ENCODE measurements at regions not wholly inside any gene's neighbourhood (a gene's known extent, or its start where the extent isn't known, plus 50 kb on each side); places are given as distances from the start of the nearest gene placed in this dataset.

GRCh38 chr18:56306797-56307196, 331.6 kb downstream of the TXNL1 start:
- intact Hi-C loops (cut with DNase I) = no loop called here
- H3K9me3 ChIP-seq = no peaks in the 10 kb centered on the region
- no peaks in the 10 kb centered on the region for H3K27me3 ChIP-seq
- no peak overlapping the region for H3K27ac ChIP-seq
- 67 to 85% methylated on average over 1 of the region's 1 CpG for WGBS, 2 donors
- DNase-seq = no peak
- H3K36me3 ChIP-seq = no peaks in the 10 kb centered on the region
- H3K4me3 ChIP-seq (replicated peaks in 1 of 3) = no peak overlapping the region
- H3K4me1 ChIP-seq = no peaks in the 10 kb centered on the region
- TF ChIP-seq CTCF (IDR thresholded peaks at IDR 0.05) = no peak
- no peak for TF ChIP-seq POLR2A (IDR thresholded peaks at IDR 0.05)

GRCh38 chr18:56305583-56305982, 332.8 kb downstream of the TXNL1 start:
- H3K36me3 ChIP-seq = no peaks in the 10 kb centered on the region
- no peaks in the 10 kb centered on the region for H3K4me1 ChIP-seq
- TF ChIP-seq POLR2A (IDR thresholded peaks at IDR 0.05) (no peak), CTCF (IDR thresholded peaks at IDR 0.05) (no peak)
- H3K27me3 ChIP-seq = no peaks in the 10 kb centered on the region
- intact Hi-C loops (cut with DNase I) = no loop called here
- no peaks in the 10 kb centered on the region for H3K9me3 ChIP-seq
- no peak overlapping the region for H3K4me3 ChIP-seq (replicated peaks in 1 of 3)
- no peak overlapping the region for H3K27ac ChIP-seq
- no peak for DNase-seq

GRCh38 chr18:56302156-56302555, 336.2 kb downstream of the TXNL1 start:
- TF ChIP-seq CTCF (IDR thresholded peaks at IDR 0.05) = no peak
- no peak for TF ChIP-seq POLR2A (IDR thresholded peaks at IDR 0.05)
- no peak for DNase-seq
- no peaks in the 10 kb centered on the region for H3K36me3 ChIP-seq
- WGBS, 2 donors = 95 to 96% methylated on average over 11 of the region's 11 CpGs
- no peak overlapping the region for H3K27ac ChIP-seq
- H3K4me1 ChIP-seq = no peaks in the 10 kb centered on the region
- no peaks in the 10 kb centered on the region for H3K9me3 ChIP-seq
- no peak overlapping the region for H3K4me3 ChIP-seq (replicated peaks in 1 of 3)
- intact Hi-C loops (cut with DNase I) = no loop called here
- H3K27me3 ChIP-seq = no peaks in the 10 kb centered on the region

- WGBS, 2 donors = 88 to 92% methylated on average over 1 of the region's 1 CpG
- DNase-seq = no peak
- no peaks in the 10 kb centered on the region for H3K27me3 ChIP-seq
- H3K4me1 ChIP-seq = no peaks in the 10 kb centered on the region
- H3K36me3 ChIP-seq = no peaks in the 10 kb centered on the region
- H3K4me3 ChIP-seq (replicated peaks in 1 of 3) = no peak overlapping the region
- no peak overlapping the region for H3K27ac ChIP-seq
- no peak for TF ChIP-seq CTCF (IDR thresholded peaks at IDR 0.05)
- no peak for TF ChIP-seq POLR2A (IDR thresholded peaks at IDR 0.05)
- no peaks in the 10 kb centered on the region for H3K9me3 ChIP-seq
- intact Hi-C loops (cut with DNase I) = no loop called here
Measured at GRCh38 chr18:56299740-56300139, 338.7 kb downstream of the TXNL1 start.

- Histone ChIP-seq H3K4me3 (replicated peaks in 1 of 3) (no peak overlapping the region), H3K27me3 (no peaks in the 10 kb centered on the region)
Measured at GRCh38 chr18:56298935-56299334, 339.5 kb downstream of the TXNL1 start.

More at GRCh38 chr18:56298935-56299334, 339.5 kb downstream of the TXNL1 start:
- 84 to 92% methylated on average over 1 of the region's 1 CpG for WGBS, 2 donors
- DNase-seq = no peak
- no peak for TF ChIP-seq CTCF (IDR thresholded peaks at IDR 0.05)
- no peak for TF ChIP-seq POLR2A (IDR thresholded peaks at IDR 0.05)
- intact Hi-C loops (cut with DNase I) = no loop called here
- H3K27ac ChIP-seq = no peak overlapping the region
- no peaks in the 10 kb centered on the region for H3K36me3 ChIP-seq
- no peaks in the 10 kb centered on the region for H3K9me3 ChIP-seq
- H3K4me1 ChIP-seq = no peaks in the 10 kb centered on the region
